ENCODE measurements at regions not wholly inside any gene's neighbourhood (a gene's known extent, or its start where the extent isn't known, plus 50 kb on each side); places are given as distances from the start of the nearest gene placed in this dataset.
"Not testable (repeated sequence)": the region's sequence is repeated elsewhere in the genome, so short reads cannot be mapped to it uniquely, and the experiment has no call there.

DNA sequence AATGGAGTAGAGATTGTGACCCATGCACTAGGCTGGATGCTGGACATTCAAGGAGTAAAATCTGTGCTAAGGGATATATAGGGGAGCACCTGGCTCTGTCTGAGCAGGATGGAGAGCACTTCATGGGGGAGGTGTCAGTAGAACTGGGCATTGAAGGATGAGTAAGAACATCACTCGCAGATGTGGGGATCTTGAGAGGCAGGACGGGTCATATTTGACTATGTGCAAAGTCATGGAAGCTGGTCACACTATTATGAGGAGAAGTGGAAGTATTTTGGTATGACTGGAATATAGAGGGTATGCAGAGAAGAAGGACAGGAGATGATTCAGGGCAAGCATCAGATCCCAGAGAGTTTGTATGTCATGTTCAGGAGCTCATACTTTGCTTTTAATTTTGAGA is 62.9 kb upstream of the PCDH8 start:
- H3K4me2 ChIP-seq (ENCODE audit: insufficient read depth, low read length), result no peak overlapping the region
- no peak overlapping the region for H3K9ac ChIP-seq (ENCODE audit: insufficient read depth in 1 of 2, low read depth in 2 of 2, low read length in 2 of 2)
- H3K27me3 ChIP-seq (ENCODE audit: control insufficient read depth in 2 of 2, insufficient read depth in 2 of 2, low read length in 2 of 2), result no peaks in the 10 kb centered on the region; a peak in 1 of 5 replicates
- no TSS peak for BruUV-seq (replicated peaks)
- TF ChIP-seq, protein P1, sequence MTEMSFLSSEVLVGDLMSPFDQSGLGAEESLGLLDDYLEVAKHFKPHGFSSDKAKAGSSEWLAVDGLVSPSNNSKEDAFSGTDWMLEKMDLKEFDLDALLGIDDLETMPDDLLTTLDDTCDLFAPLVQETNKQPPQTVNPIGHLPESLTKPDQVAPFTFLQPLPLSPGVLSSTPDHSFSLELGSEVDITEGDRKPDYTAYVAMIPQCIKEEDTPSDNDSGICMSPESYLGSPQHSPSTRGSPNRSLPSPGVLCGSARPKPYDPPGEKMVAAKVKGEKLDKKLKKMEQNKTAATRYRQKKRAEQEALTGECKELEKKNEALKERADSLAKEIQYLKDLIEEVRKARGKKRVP (CRISPR knock-in tag; IDR thresholded peaks at IDR 0.05), result no peak
- TF ChIP-seq, protein P2, sequence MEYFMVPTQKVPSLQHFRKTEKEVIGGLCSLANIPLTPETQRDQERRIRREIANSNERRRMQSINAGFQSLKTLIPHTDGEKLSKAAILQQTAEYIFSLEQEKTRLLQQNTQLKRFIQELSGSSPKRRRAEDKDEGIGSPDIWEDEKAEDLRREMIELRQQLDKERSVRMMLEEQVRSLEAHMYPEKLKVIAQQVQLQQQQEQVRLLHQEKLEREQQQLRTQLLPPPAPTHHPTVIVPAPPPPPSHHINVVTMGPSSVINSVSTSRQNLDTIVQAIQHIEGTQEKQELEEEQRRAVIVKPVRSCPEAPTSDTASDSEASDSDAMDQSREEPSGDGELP (CRISPR knock-in tag; IDR thresholded peaks at IDR 0.05; ENCODE audit: borderline replicate concordance), result no peak
- no peak for TF ChIP-seq PTTG1 (tag; IDR thresholded peaks at IDR 0.05; ENCODE audit: low read depth)
- no peak for TF ChIP-seq SMAD4 (CRISPR knock-in tag; conservative IDR thresholded peaks at IDR 0.05)
- no peak for TF ChIP-seq RCOR1 (IDR thresholded peaks at IDR 0.05; ENCODE audit: borderline replicate concordance in 1 of 2, low read depth in 2 of 2, low read length in 2 of 2)
- TF ChIP-seq, protein P3, sequence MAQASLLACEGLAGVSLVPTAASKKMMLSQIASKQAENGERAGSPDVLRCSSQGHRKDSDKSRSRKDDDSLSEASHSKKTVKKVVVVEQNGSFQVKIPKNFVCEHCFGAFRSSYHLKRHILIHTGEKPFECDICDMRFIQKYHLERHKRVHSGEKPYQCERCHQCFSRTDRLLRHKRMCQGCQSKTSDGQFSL (CRISPR knock-in tag; IDR thresholded peaks at IDR 0.05), result no peak
- TF ChIP-seq, protein P3 (tag; IDR thresholded peaks at IDR 0.05), result no peak
- no peak for TF ChIP-seq ZNF124 (CRISPR knock-in tag; IDR thresholded peaks at IDR 0.05)
- TF ChIP-seq TCF3 (CRISPR knock-in tag; IDR thresholded peaks at IDR 0.05), result no peak
- in situ Hi-C loops (cut with MboI), result no loop called here
- no peaks in the 10 kb centered on the region for H3K36me3 ChIP-seq (ENCODE audit: control insufficient read depth, insufficient read depth, low read length)
- POLR2A ChIA-PET, result no interaction called here
- CTCF ChIA-PET (ENCODE audit: low intra/inter-chr PET ratio), result no interaction called here
- H3K79me2 ChIP-seq (ENCODE audit: control insufficient read depth, insufficient read depth, low read length), result no peaks in the 10 kb centered on the region
- no peaks in the 10 kb centered on the region for H3K9me1 ChIP-seq (ENCODE audit: control insufficient read depth, insufficient read depth, low read length)
- intact Hi-C loops (cut with micrococcal nuclease), result no loop called here
- no peak overlapping the region for H3K4me3 ChIP-seq
- H2AFZ ChIP-seq (ENCODE audit: low read depth, low read length), result no peak overlapping the region
- no peaks in the 10 kb centered on the region for H3K9me3 ChIP-seq (replicated peaks; ENCODE audit: control insufficient read depth, insufficient read depth, low read depth, low read length)
- no peaks in the 10 kb centered on the region for H4K20me1 ChIP-seq (replicated peaks; ENCODE audit: control insufficient read depth, insufficient read depth, low read length)
- H3K4me1 ChIP-seq (replicated peaks in 1 of 2; ENCODE audit: control insufficient read depth in 2 of 2, insufficient read depth in 2 of 2, low read length in 2 of 2), result no peaks in the 10 kb centered on the region
- ATAC-seq (no peak), FAIRE-seq (no peak), DNase-seq (ENCODE audit: extremely low read depth in 1 of 4, low spot score in 3 of 4) (no peak)
- WGBS (ENCODE audit: insufficient coverage, low coverage, missing lambda C conversion rate), result 0% methylated on average over 2 of the region's 2 CpGs
- no peak overlapping the region for H3K27ac ChIP-seq (ENCODE audit: extremely low read depth, low read depth, low read length)

DNA sequence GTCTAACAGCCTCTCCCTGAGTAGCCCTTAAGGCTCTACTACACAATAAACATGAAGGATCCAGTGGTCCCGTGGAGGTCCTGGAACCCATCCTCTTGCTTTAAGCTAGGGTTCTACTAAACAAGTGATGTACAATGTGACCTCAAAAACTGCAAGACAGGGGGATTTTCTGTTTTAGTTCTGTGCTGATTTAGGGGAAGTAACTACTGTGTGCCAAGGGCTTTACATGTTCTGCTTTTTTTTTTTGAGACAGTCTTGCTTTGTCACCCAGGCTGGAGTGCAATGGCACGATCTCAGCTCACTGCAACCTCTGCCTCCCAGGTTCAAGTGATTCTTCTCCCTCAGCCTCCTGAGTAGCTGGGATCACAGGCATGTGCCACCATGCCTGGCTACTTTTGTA is 61.9 kb upstream of the PCDH8 start:
- H3K4me2 ChIP-seq (ENCODE audit: insufficient read depth, low read length); BruUV-seq (replicated peaks); H3K4me3 ChIP-seq; intact Hi-C loops (cut with micrococcal nuclease); DNase-seq (ENCODE audit: extremely low read depth in 1 of 4, low spot score in 3 of 4); H3K9me3 ChIP-seq (replicated peaks; ENCODE audit: control insufficient read depth, insufficient read depth, low read depth, low read length); H3K27ac ChIP-seq (ENCODE audit: extremely low read depth, low read depth, low read length); H3K4me1 ChIP-seq (replicated peaks in 1 of 2; ENCODE audit: control insufficient read depth in 2 of 2, insufficient read depth in 2 of 2, low read length in 2 of 2); H4K20me1 ChIP-seq (replicated peaks; ENCODE audit: control insufficient read depth, insufficient read depth, low read length); in situ Hi-C loops (cut with MboI); ATAC-seq; FAIRE-seq; H2AFZ ChIP-seq (ENCODE audit: low read depth, low read length); H3K36me3 ChIP-seq (ENCODE audit: control insufficient read depth, insufficient read depth, low read length); H3K9ac ChIP-seq (ENCODE audit: insufficient read depth in 1 of 2, low read depth in 2 of 2, low read length in 2 of 2); H3K79me2 ChIP-seq (ENCODE audit: control insufficient read depth, insufficient read depth, low read length); CTCF ChIA-PET (ENCODE audit: low intra/inter-chr PET ratio); H3K27me3 ChIP-seq (ENCODE audit: control insufficient read depth in 2 of 2, insufficient read depth in 2 of 2, low read length in 2 of 2); H3K9me1 ChIP-seq (ENCODE audit: control insufficient read depth, insufficient read depth, low read length); POLR2A ChIA-PET: not testable (repeated sequence)
- 0% methylated on average over 1 of the region's 2 CpGs for WGBS (ENCODE audit: insufficient coverage, low coverage, missing lambda C conversion rate)
